KMS-11 (cell line): ENCODE measurements at regions not wholly inside any gene's neighbourhood (a gene's known extent, or its start where the extent isn't known, plus 50 kb on each side); places are given as distances from the start of the nearest gene placed in this dataset.
"Not testable (repeated sequence)": the region's sequence is repeated elsewhere in the genome, so short reads cannot be mapped to it uniquely, and the experiment has no call there.

Experiments
- H2AFZ ChIP-seq: fragments of 200-600 bp; sonication (generic); 2 replicates; pipeline ENCODE4 v1.6.1; 2016; ENCODE audit warnings: antibody characterized with exemption, mixed run types, low read depth
- H3K27ac ChIP-seq: fragments of 200-600 bp; sonication (generic); 2 replicates; pipeline ENCODE4 v1.6.1; 2016; ENCODE audit warnings: mild to moderate bottlenecking, mixed run types
- H3K27me3 ChIP-seq: fragments of 200-600 bp; sonication (generic); 2 replicates; pipeline ENCODE4 v1.6.1; 2017; ENCODE audit warnings: mild to moderate bottlenecking, low read depth, mixed run types, moderate library complexity; ENCODE audit not compliant: insufficient read depth
- H3K36me3 ChIP-seq: fragments of 200-600 bp; sonication (generic); 2 replicates; pipeline ENCODE4 v1.6.1; 2017; ENCODE audit warnings: mild to moderate bottlenecking, mixed run types; ENCODE audit not compliant: insufficient read depth
- H3K4me1 ChIP-seq: fragments of 200-600 bp; sonication (generic); 2 replicates; pipeline ENCODE4 v1.6.1; 2016; ENCODE audit warnings: mild to moderate bottlenecking, low read depth, mixed run types; ENCODE audit not compliant: poor library complexity, severe bottlenecking
- H3K4me2 ChIP-seq: fragments of 200-600 bp; sonication (generic); 2 replicates; pipeline ENCODE4 v1.7.0; 2016; ENCODE audit warnings: mild to moderate bottlenecking, mixed run types
- H3K4me3 ChIP-seq: fragments of 200-600 bp; sonication (generic); IDR thresholded peaks from 2 replicates; pipeline ENCODE4 v1.6.1; 2017; ENCODE audit warnings: low read depth, low read length, mixed read lengths; ENCODE audit not compliant: insufficient read depth
- H3K79me2 ChIP-seq: fragments of 200-600 bp; sonication (generic); 2 replicates; pipeline ENCODE4 v1.6.1; 2016; ENCODE audit warnings: low read depth, mixed run types; ENCODE audit not compliant: insufficient read depth
- H3K9ac ChIP-seq: fragments of 200-600 bp; sonication (generic); 2 replicates; pipeline ENCODE4 v1.6.1; 2016; ENCODE audit warnings: mild to moderate bottlenecking, mixed run types
- H4K20me1 ChIP-seq: fragments of 200-600 bp; sonication (generic); 2 replicates; pipeline ENCODE4 v1.6.1; 2016; ENCODE audit warnings: mild to moderate bottlenecking, mixed run types; ENCODE audit not compliant: insufficient read depth
- TF ChIP-seq, protein P1 (sequence below): fragments of 200-600 bp; sonication (generic); conservative IDR thresholded peaks from 2 replicates; pipeline ENCODE4 v1.6.1; 2017; ENCODE audit warnings: low read depth, mild to moderate bottlenecking, antibody characterized with exemption, low read length, moderate library complexity, mixed read lengths

DNA sequence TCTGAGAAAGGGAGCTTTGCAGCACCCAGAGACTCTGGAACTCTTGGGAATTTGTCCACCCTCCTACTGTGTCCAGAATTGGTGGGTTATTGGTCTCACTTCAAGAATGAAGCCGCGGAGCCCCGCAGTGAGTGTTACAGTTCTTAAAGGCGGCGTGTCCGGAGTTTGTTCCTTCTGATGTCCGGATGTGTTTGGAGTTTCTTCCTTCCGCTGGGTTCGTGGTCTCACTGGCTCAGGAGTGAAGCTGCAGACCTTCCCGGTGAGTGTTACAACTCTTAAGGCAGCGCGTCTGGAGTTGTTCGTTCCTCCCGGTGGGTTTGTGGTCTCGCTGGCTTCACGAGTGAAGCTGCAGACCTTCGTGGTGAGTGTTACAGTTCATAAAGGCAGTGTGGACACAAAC, 824.7 kb downstream of the LRRTM4 start:
- H3K79me2 ChIP-seq, H3K27ac ChIP-seq, H3K9ac ChIP-seq, H3K4me2 ChIP-seq, H4K20me1 ChIP-seq, H3K36me3 ChIP-seq, H2AFZ ChIP-seq, H3K27me3 ChIP-seq, H3K4me1 ChIP-seq, H3K4me3 ChIP-seq: not testable (repeated sequence)

DNA sequence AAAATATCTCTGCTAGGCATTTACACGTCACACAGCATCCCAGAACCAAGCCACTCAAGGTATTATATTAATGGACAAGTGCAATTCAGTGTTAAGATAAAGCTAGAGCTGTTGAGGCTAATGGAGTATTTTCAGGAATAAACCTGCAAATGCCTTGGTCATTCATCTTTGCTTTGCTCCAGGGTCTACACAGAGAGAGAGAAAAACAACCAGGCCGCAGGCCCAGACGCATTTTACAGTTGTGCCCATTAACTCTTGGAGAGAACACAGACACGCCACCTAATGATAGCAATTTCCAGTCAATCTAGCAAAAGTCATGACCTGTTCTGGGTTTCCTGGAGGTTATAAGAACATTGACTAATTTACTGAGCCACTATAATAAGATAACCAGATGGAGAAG, 829.3 kb downstream of the LRRTM4 start:
- Histone ChIP-seq H3K4me2 (no peak overlapping the region), H3K4me3 (no peak overlapping the region), H3K4me1 (no peaks in the 10 kb centered on the region), H4K20me1 (no peaks in the 10 kb centered on the region), H3K79me2 (no peaks in the 10 kb centered on the region), H3K27ac (no peak overlapping the region), H3K27me3 (no peaks in the 10 kb centered on the region), H2AFZ (no peak overlapping the region), H3K9ac (no peak overlapping the region), H3K36me3 (no peaks in the 10 kb centered on the region)
- TF ChIP-seq, protein P1, sequence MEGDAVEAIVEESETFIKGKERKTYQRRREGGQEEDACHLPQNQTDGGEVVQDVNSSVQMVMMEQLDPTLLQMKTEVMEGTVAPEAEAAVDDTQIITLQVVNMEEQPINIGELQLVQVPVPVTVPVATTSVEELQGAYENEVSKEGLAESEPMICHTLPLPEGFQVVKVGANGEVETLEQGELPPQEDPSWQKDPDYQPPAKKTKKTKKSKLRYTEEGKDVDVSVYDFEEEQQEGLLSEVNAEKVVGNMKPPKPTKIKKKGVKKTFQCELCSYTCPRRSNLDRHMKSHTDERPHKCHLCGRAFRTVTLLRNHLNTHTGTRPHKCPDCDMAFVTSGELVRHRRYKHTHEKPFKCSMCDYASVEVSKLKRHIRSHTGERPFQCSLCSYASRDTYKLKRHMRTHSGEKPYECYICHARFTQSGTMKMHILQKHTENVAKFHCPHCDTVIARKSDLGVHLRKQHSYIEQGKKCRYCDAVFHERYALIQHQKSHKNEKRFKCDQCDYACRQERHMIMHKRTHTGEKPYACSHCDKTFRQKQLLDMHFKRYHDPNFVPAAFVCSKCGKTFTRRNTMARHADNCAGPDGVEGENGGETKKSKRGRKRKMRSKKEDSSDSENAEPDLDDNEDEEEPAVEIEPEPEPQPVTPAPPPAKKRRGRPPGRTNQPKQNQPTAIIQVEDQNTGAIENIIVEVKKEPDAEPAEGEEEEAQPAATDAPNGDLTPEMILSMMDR, result no peak

DNA sequence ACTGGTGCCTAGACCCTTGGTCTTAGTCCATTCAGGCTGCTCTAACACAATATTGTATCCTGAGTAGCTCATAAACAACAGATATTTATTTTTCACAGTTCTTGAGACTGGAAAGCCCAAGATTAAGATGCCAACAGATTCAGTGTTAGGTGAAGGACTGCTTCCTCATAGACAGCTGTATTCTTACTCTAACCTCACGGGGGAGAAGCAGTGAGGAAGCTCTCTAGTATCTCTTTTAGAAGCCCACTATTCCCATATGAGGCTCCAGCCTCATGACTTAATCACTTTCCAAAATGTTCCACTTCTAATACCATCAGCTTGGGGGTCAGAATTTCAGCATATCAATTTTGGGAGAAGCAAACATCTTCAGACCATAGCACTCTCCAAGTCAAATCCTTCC, 833.4 kb downstream of the LRRTM4 start:
- no peak overlapping the region for H2AFZ ChIP-seq
- H4K20me1 ChIP-seq, result no peaks in the 10 kb centered on the region
- H3K79me2 ChIP-seq, result no peaks in the 10 kb centered on the region
- H3K36me3 ChIP-seq, result no peaks in the 10 kb centered on the region
- H3K4me2 ChIP-seq, result no peak overlapping the region
- H3K9ac ChIP-seq, result no peak overlapping the region
- no peaks in the 10 kb centered on the region for H3K27me3 ChIP-seq
- TF ChIP-seq, protein P1, result no peak
- no peak overlapping the region for H3K4me3 ChIP-seq
- H3K27ac ChIP-seq, result no peak overlapping the region
- no peaks in the 10 kb centered on the region for H3K4me1 ChIP-seq

DNA sequence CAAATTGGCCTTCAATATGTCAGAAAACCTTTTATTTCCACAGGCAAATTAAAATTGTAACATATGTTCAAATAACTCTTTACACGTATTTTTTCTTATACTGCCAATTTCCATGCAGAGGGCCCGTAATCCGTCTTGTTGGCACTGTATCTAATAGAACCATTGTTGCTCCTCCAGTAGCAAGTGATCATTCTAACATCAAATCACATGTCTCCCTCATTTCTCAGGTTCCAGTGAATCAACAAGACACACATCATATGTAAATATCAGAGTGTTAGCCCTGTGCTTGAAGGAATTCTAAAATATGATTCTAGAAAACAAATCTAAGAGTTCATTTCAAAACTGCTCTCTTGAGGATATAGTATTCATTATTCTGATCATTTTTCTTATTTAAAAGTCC, 834.3 kb downstream of the LRRTM4 start:
- H3K4me2 ChIP-seq, result no peak overlapping the region
- H3K36me3 ChIP-seq, result no peaks in the 10 kb centered on the region
- H3K9ac ChIP-seq, result no peak overlapping the region
- TF ChIP-seq, protein P1, result no peak
- no peaks in the 10 kb centered on the region for H3K4me1 ChIP-seq
- no peaks in the 10 kb centered on the region for H3K79me2 ChIP-seq
- H4K20me1 ChIP-seq, result no peaks in the 10 kb centered on the region
- no peak overlapping the region for H3K4me3 ChIP-seq
- no peak overlapping the region for H3K27ac ChIP-seq
- H2AFZ ChIP-seq, result no peak overlapping the region
- H3K27me3 ChIP-seq, result no peaks in the 10 kb centered on the region

- Histone ChIP-seq H2AFZ (no peak overlapping the region), H4K20me1 (no peaks in the 10 kb centered on the region)
Observed at GRCh38 chr2:76684756-76685155, 837.4 kb downstream of the LRRTM4 start.

More at GRCh38 chr2:76684756-76685155, 837.4 kb downstream of the LRRTM4 start:
- TF ChIP-seq, protein P1, result no peak
- Histone ChIP-seq H3K36me3 (no peaks in the 10 kb centered on the region), H3K4me3 (no peak overlapping the region), H3K9ac (no peak overlapping the region), H3K4me2 (no peak overlapping the region), H3K27ac (no peak overlapping the region), H3K27me3 (no peaks in the 10 kb centered on the region), H3K79me2 (no peaks in the 10 kb centered on the region), H3K4me1 (no peaks in the 10 kb centered on the region)
